ENCODE measurements at regions not wholly inside any gene's neighbourhood (a gene's known extent, or its start where the extent isn't known, plus 50 kb on each side); places are given as distances from the start of the nearest gene placed in this dataset.

GRCh38 chr13:72163678-72164077 is 296.7 kb upstream of the DACH1 start:
- Histone ChIP-seq H4K20me1 (ENCODE audit: insufficient read depth) (no peaks in the 10 kb centered on the region), H3K4me3 (ENCODE audit: low read length) (no peak overlapping the region), H3K4me2 (ENCODE audit: low read length) (no peak overlapping the region), H3K27me3 (ENCODE audit: insufficient read depth, low read depth, low read length) (no peaks in the 10 kb centered on the region), H3K36me3 (ENCODE audit: insufficient read depth, low read length) (no peaks in the 10 kb centered on the region), H3K27ac (ENCODE audit: low read length) (no peak overlapping the region), H3K9ac (ENCODE audit: low read length) (no peak overlapping the region), H2AFZ (ENCODE audit: low read depth, low read length) (no peak overlapping the region), H3K79me2 (replicated peaks; ENCODE audit: insufficient read depth, low read length) (no peaks in the 10 kb centered on the region), H3K9me2 (ENCODE audit: insufficient read depth, low read length) (no peaks in the 10 kb centered on the region), H3K9me3 (ENCODE audit: low read length) (no peaks in the 10 kb centered on the region), H3F3A (ENCODE audit: insufficient read depth, low read length, poor library complexity, severe bottlenecking) (no peaks in the 10 kb centered on the region)
- no peak for TF ChIP-seq MXI1 (conservative IDR thresholded peaks at IDR 0.05; ENCODE audit: poor library complexity, severe bottlenecking)
- no peak for TF ChIP-seq RAD21 (conservative IDR thresholded peaks at IDR 0.05)
- TF ChIP-seq POLR2AphosphoS5 (IDR thresholded peaks at IDR 0.05) = no peak
- no peak for TF ChIP-seq EZH2 (IDR thresholded peaks at IDR 0.05; ENCODE audit: borderline replicate concordance, insufficient read depth, low read length, poor library complexity, severe bottlenecking)
- TF ChIP-seq, protein P1, sequence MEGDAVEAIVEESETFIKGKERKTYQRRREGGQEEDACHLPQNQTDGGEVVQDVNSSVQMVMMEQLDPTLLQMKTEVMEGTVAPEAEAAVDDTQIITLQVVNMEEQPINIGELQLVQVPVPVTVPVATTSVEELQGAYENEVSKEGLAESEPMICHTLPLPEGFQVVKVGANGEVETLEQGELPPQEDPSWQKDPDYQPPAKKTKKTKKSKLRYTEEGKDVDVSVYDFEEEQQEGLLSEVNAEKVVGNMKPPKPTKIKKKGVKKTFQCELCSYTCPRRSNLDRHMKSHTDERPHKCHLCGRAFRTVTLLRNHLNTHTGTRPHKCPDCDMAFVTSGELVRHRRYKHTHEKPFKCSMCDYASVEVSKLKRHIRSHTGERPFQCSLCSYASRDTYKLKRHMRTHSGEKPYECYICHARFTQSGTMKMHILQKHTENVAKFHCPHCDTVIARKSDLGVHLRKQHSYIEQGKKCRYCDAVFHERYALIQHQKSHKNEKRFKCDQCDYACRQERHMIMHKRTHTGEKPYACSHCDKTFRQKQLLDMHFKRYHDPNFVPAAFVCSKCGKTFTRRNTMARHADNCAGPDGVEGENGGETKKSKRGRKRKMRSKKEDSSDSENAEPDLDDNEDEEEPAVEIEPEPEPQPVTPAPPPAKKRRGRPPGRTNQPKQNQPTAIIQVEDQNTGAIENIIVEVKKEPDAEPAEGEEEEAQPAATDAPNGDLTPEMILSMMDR (IDR thresholded peaks at IDR 0.05; ENCODE audit: poor library complexity, severe bottlenecking) = no peak
- no peak for TF ChIP-seq TAF1 (IDR thresholded peaks at IDR 0.05; ENCODE audit: low read depth)
- TF ChIP-seq EP300 (conservative IDR thresholded peaks at IDR 0.05; ENCODE audit: poor library complexity, severe bottlenecking) = no peak
- TF ChIP-seq SMC3 (conservative IDR thresholded peaks at IDR 0.05; ENCODE audit: poor library complexity) = no peak
- TF ChIP-seq, protein P2, sequence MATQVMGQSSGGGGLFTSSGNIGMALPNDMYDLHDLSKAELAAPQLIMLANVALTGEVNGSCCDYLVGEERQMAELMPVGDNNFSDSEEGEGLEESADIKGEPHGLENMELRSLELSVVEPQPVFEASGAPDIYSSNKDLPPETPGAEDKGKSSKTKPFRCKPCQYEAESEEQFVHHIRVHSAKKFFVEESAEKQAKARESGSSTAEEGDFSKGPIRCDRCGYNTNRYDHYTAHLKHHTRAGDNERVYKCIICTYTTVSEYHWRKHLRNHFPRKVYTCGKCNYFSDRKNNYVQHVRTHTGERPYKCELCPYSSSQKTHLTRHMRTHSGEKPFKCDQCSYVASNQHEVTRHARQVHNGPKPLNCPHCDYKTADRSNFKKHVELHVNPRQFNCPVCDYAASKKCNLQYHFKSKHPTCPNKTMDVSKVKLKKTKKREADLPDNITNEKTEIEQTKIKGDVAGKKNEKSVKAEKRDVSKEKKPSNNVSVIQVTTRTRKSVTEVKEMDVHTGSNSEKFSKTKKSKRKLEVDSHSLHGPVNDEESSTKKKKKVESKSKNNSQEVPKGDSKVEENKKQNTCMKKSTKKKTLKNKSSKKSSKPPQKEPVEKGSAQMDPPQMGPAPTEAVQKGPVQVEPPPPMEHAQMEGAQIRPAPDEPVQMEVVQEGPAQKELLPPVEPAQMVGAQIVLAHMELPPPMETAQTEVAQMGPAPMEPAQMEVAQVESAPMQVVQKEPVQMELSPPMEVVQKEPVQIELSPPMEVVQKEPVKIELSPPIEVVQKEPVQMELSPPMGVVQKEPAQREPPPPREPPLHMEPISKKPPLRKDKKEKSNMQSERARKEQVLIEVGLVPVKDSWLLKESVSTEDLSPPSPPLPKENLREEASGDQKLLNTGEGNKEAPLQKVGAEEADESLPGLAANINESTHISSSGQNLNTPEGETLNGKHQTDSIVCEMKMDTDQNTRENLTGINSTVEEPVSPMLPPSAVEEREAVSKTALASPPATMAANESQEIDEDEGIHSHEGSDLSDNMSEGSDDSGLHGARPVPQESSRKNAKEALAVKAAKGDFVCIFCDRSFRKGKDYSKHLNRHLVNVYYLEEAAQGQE (IDR thresholded peaks at IDR 0.05; ENCODE audit: borderline replicate concordance) = no peak

DNA sequence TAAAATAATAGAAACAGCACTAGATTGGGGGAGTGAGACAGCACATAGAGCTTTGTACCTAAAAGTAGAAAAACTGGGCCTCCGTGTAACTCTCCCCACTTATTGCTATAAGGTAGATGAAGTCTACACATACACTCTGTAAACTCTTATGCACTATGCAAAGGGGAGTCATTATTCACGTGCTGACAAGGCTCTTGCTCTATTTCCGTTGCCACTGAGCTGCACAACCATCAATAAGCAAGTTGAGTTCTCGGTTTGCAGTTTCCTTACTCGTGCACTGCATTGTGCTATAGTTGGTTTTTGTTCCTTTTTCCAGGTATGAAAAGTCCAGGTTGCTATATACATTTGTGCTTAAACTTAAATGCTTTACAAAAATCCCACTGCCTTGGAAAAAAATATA is 294.0 kb upstream of the DACH1 start:
- TF ChIP-seq POLR2AphosphoS5 (IDR thresholded peaks at IDR 0.05) = no peak
- TF ChIP-seq, protein P2 (IDR thresholded peaks at IDR 0.05; ENCODE audit: borderline replicate concordance) = no peak
- TF ChIP-seq, protein P1 (IDR thresholded peaks at IDR 0.05; ENCODE audit: poor library complexity, severe bottlenecking) = no peak
- no peak for TF ChIP-seq RAD21 (conservative IDR thresholded peaks at IDR 0.05)
- TF ChIP-seq SMC3 (conservative IDR thresholded peaks at IDR 0.05; ENCODE audit: poor library complexity) = no peak
- no peak for TF ChIP-seq EZH2 (IDR thresholded peaks at IDR 0.05; ENCODE audit: borderline replicate concordance, insufficient read depth, low read length, poor library complexity, severe bottlenecking)
- H3K36me3 ChIP-seq (ENCODE audit: insufficient read depth, low read length) = no peaks in the 10 kb centered on the region
- H3K4me3 ChIP-seq (ENCODE audit: low read length) = no peak overlapping the region
- no peak overlapping the region for H2AFZ ChIP-seq (ENCODE audit: low read depth, low read length)
- no peaks in the 10 kb centered on the region for H3K27me3 ChIP-seq (ENCODE audit: insufficient read depth, low read depth, low read length)
- H3F3A ChIP-seq (ENCODE audit: insufficient read depth, low read length, poor library complexity, severe bottlenecking) = no peaks in the 10 kb centered on the region
- H3K9me3 ChIP-seq (ENCODE audit: low read length) = no peaks in the 10 kb centered on the region
- no peak overlapping the region for H3K9ac ChIP-seq (ENCODE audit: low read length)
- no peaks in the 10 kb centered on the region for H3K9me2 ChIP-seq (ENCODE audit: insufficient read depth, low read length)
- no peak overlapping the region for H3K4me2 ChIP-seq (ENCODE audit: low read length)
- H3K79me2 ChIP-seq (replicated peaks; ENCODE audit: insufficient read depth, low read length) = no peaks in the 10 kb centered on the region
- no peaks in the 10 kb centered on the region for H4K20me1 ChIP-seq (ENCODE audit: insufficient read depth)
- H3K27ac ChIP-seq (ENCODE audit: low read length) = no peak overlapping the region

Measured in neural cell (in vitro differentiated cells).